Lung microvascular endothelial cell (primary cell): ENCODE measurements at regions not wholly inside any gene's neighbourhood (a gene's known extent, or its start where the extent isn't known, plus 50 kb on each side); places are given as distances from the start of the nearest gene placed in this dataset.
A peak's percentile ranks its signal among the peaks of the same experiment; 100 is the strongest.

ENCODE experiments used
- DNase-seq, 2 donors: peaks; one replicate each; pipeline versions ENCODE4 v3.0.0 to v3.0.0-alpha.2; 2010; ENCODE audit warnings: low read depth in 2 of 2

DNA sequence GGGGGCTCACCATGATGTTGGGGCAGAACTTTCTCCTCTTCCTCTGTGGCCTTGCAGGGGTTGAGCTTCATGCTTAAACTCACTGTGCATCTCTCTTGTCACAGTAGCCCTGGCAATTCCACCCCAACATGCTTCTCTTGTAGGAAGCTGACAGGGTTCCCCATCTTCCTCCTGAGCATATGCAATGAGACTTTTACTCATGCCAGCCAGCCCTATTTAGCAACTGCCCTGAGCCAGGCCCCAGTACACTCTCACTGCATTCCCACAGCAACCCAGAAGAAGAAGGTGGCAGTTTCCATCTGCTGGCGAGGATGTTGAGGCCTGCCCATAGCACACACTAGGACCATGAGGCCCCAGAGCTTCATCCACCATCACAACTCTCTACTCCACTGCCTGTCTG, 72.2 kb upstream of the TEX51 start:
- no peak for DNase-seq

DNA sequence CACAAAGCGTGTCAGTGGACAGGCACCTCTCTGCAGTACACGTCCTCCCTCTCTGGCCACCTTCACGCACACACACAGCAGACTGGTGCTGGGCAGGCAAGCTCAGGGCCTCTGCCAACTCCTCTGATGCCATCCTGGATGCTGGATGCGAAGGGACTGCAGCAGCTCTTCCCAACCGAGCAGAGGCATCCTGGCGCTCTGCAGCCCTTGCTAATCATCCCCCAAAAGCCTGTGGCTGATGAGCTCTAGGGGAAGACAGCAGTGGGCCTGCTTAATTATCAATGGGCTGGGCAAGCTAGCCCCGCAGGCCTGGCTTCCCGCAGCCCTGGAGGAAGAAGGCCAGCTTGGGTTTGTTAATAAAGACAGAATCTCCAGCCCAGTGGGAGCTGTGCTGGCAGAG, 71.3 kb upstream of the TEX51 start:
- no peak for DNase-seq

DNA sequence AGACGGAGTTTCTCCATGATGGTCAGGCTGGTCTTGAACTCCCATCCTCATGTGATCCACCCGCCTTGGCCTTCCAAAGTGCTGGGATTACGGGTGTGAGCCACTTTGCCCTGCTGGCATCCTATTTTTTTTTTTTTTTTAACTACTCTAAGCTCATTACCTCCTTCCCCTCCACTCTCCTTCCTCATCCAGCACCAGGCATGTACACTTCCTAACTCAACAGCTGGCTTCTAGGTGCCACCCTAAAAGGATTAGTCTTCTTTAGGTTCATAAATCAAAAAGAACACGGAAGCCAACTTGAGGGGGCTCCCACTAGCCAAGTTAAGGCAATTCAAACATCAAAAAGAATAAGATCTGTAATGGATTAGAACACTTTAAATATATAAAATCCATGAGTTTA, 70.6 kb upstream of the TEX51 start:
- DNase-seq: no peak

DNA sequence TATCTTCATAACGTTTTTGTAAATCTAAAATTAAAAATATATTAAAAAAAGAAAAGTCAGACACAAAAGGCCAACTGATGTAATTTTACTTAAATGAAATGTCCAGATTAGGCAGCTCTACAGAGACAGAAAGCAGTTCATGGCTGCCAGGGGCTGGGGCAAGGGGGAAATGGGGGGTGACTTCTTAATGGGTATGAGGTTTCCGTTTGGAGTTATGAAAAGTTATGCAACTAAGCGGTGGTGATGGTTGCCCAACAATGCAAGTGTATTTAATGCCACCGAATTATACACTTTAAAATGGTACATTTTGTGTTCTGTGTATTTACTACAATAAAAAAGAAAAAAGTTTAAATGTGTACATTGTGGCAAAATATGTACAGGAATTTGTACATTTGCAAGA, 70.2 kb upstream of the TEX51 start:
- DNase-seq: no peak

DNA sequence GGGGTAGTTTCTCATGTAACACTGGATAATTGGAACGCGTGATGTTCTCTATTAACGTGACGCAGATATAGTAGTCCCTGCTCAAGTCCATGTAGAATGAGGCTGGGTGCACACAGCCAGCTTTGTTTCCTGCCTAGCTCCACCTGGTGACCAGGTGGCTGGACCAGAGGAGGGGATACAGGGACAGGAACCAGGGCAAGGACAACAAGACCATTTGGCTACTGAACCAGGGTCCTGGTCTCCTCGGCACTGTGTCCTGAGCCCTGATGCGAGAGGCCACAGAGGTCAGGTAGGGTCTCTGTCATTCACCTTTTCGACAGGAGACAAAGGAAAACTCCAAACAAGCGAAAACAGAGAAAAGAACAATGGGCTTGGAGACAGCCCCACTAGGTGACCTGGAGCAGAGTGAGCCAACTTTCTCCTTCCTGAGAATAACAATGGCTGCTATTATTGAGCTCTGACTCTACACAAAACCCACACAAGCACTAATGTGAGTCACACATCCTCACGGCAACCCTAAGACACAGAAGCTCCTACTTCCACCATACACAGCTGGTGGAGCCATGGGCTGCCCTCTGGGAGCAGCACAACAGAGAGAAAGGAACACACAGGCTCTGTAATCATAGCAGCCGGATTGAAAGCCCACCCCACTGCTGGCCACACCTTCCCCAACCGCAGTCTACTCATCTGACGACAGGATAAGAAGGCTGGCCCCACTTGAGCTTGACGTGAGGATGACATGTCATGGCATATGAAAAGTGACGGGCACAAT, 67.3 kb upstream of the TEX51 start:
- peak; percentile 58 to 70 for DNase-seq

DNA sequence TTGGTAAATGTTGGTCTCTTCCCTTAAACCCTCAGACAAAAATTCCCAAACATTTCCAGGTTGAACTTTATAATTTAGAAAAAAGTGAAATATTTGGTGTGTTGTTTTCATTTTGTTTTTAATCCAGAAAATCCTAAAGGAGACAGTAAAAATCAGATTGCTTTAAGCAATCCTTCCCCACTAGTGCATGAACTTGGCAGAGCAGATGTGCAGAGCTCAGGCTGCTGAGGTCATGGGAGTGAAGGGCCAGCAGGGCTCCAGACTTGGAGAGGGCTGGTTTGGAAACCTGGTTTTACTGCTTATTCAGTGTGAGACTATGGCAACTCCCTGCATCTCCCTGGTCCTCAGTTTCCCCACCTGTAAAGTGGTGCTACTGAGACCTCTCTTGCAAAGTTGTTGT, 66.7 kb upstream of the TEX51 start:
- DNase-seq: no peak

DNA sequence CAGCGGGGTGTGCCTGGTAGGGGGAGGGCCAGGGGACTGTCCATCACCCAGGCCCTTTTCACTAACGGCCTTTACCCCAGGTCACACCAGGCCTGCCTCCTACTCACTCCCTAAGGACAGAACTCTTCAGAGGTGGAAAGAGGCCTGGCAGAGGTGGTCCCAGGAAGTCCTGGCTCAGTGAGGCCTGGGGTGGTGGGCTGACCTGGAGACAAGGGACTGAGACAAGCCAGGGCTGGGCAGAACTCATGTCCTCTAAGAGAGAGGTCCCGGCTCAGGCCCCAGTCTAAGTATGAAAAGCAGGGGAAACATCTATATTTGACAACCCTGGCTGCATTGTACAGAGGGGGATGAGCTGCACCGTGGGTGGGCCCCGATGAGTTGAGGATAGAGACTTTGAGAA, 65.9 kb upstream of the TEX51 start:
- no peak for DNase-seq

DNA sequence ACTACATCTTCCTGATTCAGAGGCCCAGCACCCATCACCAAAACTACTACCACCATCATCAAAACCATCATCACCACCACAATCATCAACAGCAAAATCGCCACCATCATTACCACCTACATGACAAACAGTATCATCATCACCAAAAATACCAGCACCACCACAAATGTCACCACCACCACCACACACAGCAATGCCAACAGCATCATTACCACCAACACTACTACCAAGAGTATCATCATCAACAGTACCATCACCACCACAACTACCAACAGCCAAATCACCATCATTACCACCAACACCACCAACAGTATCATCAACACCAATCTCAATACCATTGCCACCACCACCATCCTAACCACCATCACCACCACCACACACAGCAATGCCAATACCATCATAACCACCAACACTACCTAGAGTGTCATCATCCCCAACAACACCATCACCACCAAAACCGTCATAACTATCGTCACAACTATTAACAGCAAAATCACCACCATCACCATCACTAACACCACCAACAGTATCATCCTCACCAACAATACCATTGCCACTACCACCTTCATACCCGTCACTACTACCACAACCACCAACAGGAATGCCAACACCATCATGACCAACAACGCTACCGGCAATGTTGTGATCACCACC, 64.6 kb upstream of the TEX51 start:
- no peak for DNase-seq

DNA sequence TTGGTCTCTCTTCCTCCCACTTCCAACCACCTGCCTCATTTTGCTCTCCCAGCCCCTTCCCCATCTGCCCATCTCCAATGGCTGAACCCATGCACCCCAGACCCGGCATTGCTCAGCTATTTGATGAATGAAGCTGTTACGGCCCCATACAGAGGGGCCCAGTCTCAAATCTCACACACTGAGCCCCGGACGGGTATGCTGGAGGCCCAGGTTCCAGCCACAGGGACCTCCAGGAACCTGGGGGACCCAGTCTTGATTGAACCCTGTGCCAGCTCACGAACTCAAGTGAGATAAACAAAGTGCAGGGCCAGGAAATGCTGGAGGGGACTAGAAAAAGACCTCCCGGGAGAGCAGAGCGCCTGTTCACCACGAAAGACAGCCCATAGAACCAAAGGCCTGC, 63.4 kb upstream of the TEX51 start:
- DNase-seq: no peak

DNA sequence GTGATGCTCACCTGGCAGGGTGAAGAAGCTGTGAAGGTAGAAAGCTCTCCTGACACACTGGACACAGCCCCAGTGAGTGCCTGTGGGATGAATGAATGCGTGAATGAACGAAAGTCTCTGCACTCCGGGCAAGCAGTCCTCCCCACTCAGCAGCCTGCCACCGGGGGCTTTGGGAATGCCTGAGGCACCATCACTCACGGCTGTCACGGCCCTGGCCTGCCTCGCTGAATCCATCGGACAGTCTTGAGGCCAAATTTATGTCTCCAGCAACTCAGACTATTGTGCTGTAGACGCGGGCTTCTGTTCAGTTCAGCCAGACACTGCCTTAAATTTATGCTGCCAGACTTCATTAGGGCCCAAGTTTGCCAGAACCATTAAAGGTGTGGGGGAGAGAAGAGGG, 62.9 kb upstream of the TEX51 start:
- DNase-seq: no peak

DNA sequence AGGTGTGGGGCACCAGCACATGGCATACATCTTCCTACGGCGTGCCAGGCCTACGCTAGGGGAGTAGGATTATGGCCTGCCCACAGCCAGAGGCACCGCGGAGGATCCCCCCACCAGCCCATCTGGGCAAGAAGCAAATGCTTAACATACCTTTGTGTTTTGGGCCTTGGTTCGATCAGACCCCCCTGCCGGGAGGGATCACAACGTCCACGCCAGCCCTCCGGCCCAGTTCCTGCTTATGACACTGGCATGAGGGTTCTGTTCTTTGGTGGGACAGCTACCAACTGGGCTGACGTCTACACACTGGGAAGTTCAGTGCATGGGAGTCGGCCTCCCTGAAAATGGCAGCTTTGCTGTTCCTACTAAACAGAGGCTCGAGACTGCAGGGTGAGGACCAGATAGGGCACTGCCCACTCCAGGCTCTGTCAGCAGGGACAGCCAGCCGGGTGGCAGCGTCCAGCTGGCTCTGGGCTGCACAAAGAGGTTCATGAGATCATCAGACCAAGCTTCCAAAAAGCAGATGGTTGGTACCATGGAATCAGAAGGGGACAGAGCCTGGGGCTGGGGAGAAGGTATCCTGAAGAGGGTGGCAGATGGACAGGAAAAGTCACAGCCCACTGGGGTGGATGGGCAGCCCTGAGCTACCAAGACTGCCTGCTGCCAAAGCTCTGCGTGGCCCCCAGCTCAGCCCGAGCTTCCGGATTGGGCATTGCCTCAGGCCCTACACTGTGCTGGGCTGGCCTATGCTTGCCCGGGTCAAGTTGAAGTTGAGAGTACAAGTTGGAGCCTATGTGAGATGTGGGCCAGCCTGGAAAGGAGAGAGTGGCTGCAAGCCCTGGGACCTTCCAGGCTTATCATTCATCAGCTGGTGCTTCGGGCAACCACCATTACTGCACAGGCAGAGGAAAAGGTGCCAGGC, 61.7 kb upstream of the TEX51 start:
- DNase-seq: no peak

DNA sequence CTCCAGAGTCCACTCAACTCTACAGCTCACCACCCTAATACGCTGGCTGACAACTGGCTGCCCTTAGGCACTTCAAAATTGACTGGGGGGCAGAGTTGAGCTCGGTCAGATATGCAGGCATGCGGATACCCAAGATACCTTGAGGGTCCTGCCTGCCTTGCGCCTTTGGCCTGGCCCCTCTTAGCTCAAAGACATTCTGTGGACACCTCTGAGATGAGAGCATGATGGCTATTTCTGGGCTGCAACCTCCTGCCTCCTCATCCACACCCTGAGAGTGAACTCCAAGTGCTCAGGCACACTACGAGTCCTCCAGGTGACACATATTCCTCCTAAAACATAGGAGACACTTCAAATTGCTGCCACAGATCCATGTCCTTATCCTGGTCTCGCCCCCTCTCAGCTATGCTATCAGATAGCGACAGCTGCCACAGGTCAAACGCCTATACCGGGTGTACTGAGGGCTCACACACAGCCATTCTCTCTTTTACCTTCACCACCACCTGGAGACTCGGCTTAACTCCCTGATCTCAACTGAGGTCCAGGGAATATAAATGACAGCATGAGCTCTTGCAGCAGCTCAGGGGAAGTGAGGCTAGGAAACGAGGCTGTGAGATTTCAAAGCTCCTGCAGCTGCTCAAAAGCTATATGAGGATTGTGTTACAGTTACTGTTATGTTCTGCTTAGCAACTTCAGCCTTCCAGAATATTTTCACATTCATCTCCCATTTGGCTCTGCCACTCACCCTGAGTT, 60.5 kb upstream of the TEX51 start:
- DNase-seq: no peak

DNA sequence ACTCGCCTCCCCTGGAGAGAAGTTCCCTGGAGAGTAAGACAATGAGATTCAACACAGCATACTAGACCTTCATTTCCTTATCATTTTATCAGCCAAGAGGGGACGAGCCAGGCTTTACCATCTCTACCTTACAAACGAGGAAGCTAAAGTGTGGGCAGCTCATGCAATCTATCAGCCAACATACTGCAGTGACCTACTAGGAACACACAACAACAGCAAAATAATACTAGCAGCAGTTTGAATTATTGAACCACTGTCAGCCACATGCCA, 60.0 kb upstream of the TEX51 start:
- no peak for DNase-seq

DNA sequence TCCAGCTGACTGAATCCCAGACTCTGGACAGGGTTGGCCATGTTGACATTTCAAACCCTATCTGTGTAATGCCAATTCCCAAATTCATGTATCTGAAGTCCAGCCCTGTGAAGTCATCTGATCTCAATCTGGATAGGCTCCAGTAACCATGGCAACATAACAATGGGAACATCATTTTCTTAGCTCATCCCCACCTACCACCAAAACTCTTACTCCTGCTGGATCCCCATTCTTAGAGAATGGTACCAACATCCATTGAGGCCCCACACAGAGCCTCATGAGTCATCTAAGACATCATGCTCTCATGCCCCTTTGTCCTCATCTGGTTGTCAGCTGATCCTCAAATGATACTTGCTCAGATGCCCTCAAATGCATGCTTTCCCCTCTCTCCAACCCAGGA, 58.9 kb upstream of the TEX51 start:
- peak in 1 of 2 donors; percentile 3 for DNase-seq

DNA sequence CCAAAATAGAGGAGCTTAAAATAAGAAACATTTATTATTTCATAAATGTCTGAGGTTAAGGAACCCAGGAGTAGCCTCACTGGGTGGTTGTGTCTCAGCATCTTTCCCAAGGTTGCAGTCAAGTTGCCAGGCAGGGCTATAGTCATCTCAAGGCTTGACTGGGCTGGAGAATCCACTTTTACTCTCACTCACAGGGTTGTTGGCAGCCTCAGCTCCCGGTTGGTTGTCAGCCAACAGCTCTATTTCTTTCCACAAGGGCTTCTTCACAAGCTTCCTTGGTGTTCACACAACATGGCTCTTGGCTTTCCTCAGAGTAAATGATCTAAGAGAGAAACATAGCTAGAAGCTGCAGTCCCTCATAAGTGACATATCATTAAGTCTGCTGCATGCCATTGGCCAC, 55.6 kb upstream of the TEX51 start:
- DNase-seq: no peak

DNA sequence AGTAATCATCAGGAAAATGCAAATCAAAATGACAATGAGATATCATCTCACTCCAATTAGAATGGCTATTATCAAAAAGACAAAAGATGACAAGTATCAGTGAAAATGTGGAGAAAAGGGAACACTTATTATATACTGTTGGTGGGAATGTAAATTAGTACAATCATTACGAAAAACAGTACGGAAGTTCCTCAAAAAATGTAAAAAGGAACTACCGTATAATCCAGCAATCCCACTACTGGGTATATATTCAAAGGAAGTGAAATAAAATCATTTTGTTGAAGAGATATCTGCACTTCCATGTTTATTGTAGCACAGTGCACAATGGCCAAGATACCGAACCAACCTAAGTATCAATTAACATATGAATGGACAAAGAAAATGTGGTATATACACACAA, 52.4 kb upstream of the TEX51 start:
- DNase-seq: no peak
